C4-2B (cell line): ENCODE measurements at regions not wholly inside any gene's neighbourhood (a gene's known extent, or its start where the extent isn't known, plus 50 kb on each side); places are given as distances from the start of the nearest gene placed in this dataset.

ENCODE experiments used
- ZFX ChIP-seq: fragments of 450-650 bp; IDR thresholded peaks from 2 replicates; pipeline ENCODE4 v1.6.1; 2017
- TF ChIP-seq, protein P1 (sequence below): fragments of 450-650 bp; conservative IDR thresholded peaks from 2 replicates; pipeline ENCODE4 v1.5.1; 2017; ENCODE audit warnings: mild to moderate bottlenecking

DNA sequence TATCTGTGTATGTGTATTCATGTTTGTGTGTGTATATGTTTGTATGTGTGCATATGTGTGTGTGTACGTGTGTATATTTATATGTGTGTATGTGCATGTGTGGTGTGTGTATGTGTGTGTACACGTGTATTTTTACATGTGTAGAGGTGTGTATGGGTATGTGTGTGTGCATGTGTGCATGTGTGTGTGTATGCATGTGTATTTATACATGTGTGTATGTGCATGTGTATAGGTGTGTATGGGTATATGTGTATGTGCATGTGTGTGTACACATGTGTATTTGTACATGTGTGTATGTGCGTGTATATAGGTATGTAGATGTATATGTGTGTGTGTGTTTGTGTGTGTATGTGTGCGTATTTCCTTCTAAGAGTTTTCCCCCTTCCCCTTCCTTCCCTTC, 207.7 kb upstream of the ATP6AP2 start:
- TF ChIP-seq, protein P1, sequence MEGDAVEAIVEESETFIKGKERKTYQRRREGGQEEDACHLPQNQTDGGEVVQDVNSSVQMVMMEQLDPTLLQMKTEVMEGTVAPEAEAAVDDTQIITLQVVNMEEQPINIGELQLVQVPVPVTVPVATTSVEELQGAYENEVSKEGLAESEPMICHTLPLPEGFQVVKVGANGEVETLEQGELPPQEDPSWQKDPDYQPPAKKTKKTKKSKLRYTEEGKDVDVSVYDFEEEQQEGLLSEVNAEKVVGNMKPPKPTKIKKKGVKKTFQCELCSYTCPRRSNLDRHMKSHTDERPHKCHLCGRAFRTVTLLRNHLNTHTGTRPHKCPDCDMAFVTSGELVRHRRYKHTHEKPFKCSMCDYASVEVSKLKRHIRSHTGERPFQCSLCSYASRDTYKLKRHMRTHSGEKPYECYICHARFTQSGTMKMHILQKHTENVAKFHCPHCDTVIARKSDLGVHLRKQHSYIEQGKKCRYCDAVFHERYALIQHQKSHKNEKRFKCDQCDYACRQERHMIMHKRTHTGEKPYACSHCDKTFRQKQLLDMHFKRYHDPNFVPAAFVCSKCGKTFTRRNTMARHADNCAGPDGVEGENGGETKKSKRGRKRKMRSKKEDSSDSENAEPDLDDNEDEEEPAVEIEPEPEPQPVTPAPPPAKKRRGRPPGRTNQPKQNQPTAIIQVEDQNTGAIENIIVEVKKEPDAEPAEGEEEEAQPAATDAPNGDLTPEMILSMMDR, result no peak
- TF ChIP-seq ZFX, result no peak
